Prostate gland (tissue), 2 donors: ENCODE measurements at regions not wholly inside any gene's neighbourhood (a gene's known extent, or its start where the extent isn't known, plus 50 kb on each side); places are given as distances from the start of the nearest gene placed in this dataset.

Source experiments
- CTCF ChIP-seq, 4 experiments: fragments of 200-600 bp in 2 of 4; fragments of 450-650 bp in 2 of 4; sonication (generic) in 2 of 4; IDR thresholded peaks; 1 replicate in 3 of 4; 2 replicates in 1 of 4; pipeline ENCODE4 v1.5.1; 2016 to 2019; ENCODE audit warnings: antibody characterized with exemption in 4 of 4, mild to moderate bottlenecking in 2 of 4, moderate library complexity in 2 of 4
- POLR2A ChIP-seq: fragments of 450-650 bp; IDR thresholded peaks from one replicate; pipeline ENCODE4 v1.6.1; 2016; ENCODE audit warnings: antibody characterized with exemption, mild to moderate bottlenecking

DNA sequence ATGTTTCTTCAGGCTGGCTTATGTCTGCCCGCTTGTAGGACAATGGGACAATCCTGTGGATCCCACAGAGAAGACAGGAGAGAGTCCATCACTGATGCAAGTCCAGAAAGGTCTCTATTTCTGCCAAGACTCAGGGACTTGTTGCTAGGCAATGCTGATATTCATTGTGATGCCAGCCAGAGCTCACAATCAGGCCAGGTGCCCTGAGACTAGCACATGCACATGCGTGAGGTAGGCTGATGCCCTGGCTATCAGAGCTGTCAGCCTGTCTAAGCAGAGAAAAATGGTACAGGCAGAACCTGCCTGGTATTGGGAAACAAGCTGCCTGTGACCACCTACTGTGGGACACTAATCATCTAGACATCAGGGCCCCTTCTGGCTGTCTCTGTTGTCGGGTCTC is 638.7 kb upstream of the TSPY4 start:
- TF ChIP-seq CTCF (IDR thresholded peaks at IDR 0.05): no peak
- no peak for TF ChIP-seq POLR2A
